ENCODE measurements at regions not wholly inside any gene's neighbourhood (a gene's known extent, or its start where the extent isn't known, plus 50 kb on each side); places are given as distances from the start of the nearest gene placed in this dataset.

DNA sequence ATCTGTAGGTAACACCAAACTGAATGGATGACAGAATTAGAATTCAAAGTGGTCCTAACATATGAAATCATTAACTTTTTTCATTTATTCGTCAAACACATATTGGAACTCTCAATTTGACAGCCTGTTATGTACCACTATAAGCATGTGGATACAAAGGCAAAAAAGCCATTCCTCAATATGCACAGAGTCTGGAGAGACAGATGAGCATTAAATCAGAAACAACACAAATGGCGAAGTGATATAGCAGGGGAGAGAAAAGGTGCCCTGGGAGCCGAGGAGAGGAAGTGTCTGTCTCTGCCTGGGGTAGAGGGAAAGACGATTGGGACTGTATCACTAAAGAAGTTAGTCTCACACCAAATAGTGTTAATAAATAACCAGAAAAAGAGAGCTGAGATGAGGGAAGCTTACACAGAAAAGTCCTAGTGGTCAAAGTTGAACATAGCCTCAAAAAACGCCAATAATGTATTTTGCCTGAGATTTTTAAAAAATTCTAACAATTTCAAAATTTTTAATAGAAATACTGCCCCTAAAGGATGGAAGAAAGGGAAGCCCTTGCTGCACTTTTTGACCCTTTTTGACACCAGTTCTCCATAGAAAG, 417.5 kb downstream of the TUSC7 start:
- Histone ChIP-seq H3K27ac (ENCODE audit: low read depth, low read length) (no peak overlapping the region), H3K4me3 (ENCODE audit: insufficient read depth, low read depth, low read length) (no peak overlapping the region), H3K36me3 (ENCODE audit: insufficient read depth, low read length) (no peaks in the 10 kb centered on the region), H3K9ac (ENCODE audit: low read length) (no peak overlapping the region), H3K9me3 (ENCODE audit: insufficient read depth, low read depth, low read length) (no peaks in the 10 kb centered on the region), H3K27me3 (ENCODE audit: insufficient read depth, low read length) (no peaks in the 10 kb centered on the region), H4K20me1 (ENCODE audit: insufficient read depth, low read length) (no peaks in the 10 kb centered on the region), H3K4me2 (ENCODE audit: low read length) (no peak overlapping the region), H2AFZ (ENCODE audit: low read depth, low read length) (no peak overlapping the region), H3K79me2 (ENCODE audit: insufficient read depth, low read length) (no peaks in the 10 kb centered on the region), H3K4me1 (ENCODE audit: insufficient read depth, low read length) (no peaks in the 10 kb centered on the region)
- H3K36me3 Mint-ChIP-seq (ENCODE audit: low read depth, unreplicated experiment) = no peaks in the 10 kb centered on the region
- H3K4me1 Mint-ChIP-seq (ENCODE audit: low read depth, unreplicated experiment) = no peaks in the 10 kb centered on the region
- H3K4me3 Mint-ChIP-seq (ENCODE audit: unreplicated experiment) = no peak overlapping the region
- TF ChIP-seq, protein P1, sequence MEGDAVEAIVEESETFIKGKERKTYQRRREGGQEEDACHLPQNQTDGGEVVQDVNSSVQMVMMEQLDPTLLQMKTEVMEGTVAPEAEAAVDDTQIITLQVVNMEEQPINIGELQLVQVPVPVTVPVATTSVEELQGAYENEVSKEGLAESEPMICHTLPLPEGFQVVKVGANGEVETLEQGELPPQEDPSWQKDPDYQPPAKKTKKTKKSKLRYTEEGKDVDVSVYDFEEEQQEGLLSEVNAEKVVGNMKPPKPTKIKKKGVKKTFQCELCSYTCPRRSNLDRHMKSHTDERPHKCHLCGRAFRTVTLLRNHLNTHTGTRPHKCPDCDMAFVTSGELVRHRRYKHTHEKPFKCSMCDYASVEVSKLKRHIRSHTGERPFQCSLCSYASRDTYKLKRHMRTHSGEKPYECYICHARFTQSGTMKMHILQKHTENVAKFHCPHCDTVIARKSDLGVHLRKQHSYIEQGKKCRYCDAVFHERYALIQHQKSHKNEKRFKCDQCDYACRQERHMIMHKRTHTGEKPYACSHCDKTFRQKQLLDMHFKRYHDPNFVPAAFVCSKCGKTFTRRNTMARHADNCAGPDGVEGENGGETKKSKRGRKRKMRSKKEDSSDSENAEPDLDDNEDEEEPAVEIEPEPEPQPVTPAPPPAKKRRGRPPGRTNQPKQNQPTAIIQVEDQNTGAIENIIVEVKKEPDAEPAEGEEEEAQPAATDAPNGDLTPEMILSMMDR (IDR thresholded peaks at IDR 0.05; ENCODE audit: insufficient read depth, low read depth, low read length) = no peak
- TF ChIP-seq EZH2 (IDR thresholded peaks at IDR 0.05; ENCODE audit: insufficient read depth, low read length) = no peak
- H3K27me3 Mint-ChIP-seq (ENCODE audit: low read depth, unreplicated experiment) = no peaks in the 10 kb centered on the region
- no peaks in the 10 kb centered on the region for H3K9me3 Mint-ChIP-seq (ENCODE audit: unreplicated experiment)
- FAIRE-seq (no peak), DNase-seq (ENCODE audit: low read depth) (no peak)
- H3K27ac Mint-ChIP-seq (ENCODE audit: unreplicated experiment) = no peak overlapping the region

DNA sequence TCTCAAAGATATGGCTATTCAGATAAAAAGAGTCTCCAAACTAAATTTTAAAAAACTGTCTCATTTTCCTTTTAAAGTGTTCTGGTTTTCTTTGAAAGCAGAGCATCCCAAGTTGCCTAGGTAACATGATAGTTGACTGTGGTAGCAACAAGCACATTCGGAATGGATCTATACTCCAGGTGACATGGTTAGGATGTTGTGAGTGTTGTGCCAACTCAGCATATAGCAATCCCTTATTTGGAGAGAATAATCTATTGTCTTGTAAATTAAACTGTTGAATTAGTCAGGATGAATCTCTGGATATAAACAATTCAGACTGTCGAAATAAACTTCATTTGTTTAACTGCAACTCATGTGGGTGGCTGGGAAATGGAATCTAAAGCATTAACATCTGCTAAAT, 418.6 kb downstream of the TUSC7 start:
- Mint-ChIP-seq H3K9me3 (ENCODE audit: unreplicated experiment) (no peaks in the 10 kb centered on the region), H3K4me3 (ENCODE audit: unreplicated experiment) (no peak overlapping the region), H3K27ac (ENCODE audit: unreplicated experiment) (no peak overlapping the region), H3K4me1 (ENCODE audit: low read depth, unreplicated experiment) (no peaks in the 10 kb centered on the region), H3K36me3 (ENCODE audit: low read depth, unreplicated experiment) (no peaks in the 10 kb centered on the region), H3K27me3 (ENCODE audit: low read depth, unreplicated experiment) (no peaks in the 10 kb centered on the region)
- H3K27me3 ChIP-seq (ENCODE audit: insufficient read depth, low read length) = no peaks in the 10 kb centered on the region
- H4K20me1 ChIP-seq (ENCODE audit: insufficient read depth, low read length) = no peaks in the 10 kb centered on the region
- H3K4me3 ChIP-seq (ENCODE audit: insufficient read depth, low read depth, low read length) = no peak overlapping the region
- H3K27ac ChIP-seq (ENCODE audit: low read depth, low read length) = no peak overlapping the region
- no peak for TF ChIP-seq EZH2 (IDR thresholded peaks at IDR 0.05; ENCODE audit: insufficient read depth, low read length)
- TF ChIP-seq, protein P1 (IDR thresholded peaks at IDR 0.05; ENCODE audit: insufficient read depth, low read depth, low read length) = no peak
- no peak for DNase-seq (ENCODE audit: low read depth)
- no peak overlapping the region for H3K9ac ChIP-seq (ENCODE audit: low read length)
- no peak for FAIRE-seq
- no peaks in the 10 kb centered on the region for H3K79me2 ChIP-seq (ENCODE audit: insufficient read depth, low read length)
- H3K36me3 ChIP-seq (ENCODE audit: insufficient read depth, low read length) = no peaks in the 10 kb centered on the region
- no peak overlapping the region for H3K4me2 ChIP-seq (ENCODE audit: low read length)
- no peaks in the 10 kb centered on the region for H3K9me3 ChIP-seq (ENCODE audit: insufficient read depth, low read depth, low read length)
- H3K4me1 ChIP-seq (ENCODE audit: insufficient read depth, low read length) = no peaks in the 10 kb centered on the region
- no peak overlapping the region for H2AFZ ChIP-seq (ENCODE audit: low read depth, low read length)

DNA sequence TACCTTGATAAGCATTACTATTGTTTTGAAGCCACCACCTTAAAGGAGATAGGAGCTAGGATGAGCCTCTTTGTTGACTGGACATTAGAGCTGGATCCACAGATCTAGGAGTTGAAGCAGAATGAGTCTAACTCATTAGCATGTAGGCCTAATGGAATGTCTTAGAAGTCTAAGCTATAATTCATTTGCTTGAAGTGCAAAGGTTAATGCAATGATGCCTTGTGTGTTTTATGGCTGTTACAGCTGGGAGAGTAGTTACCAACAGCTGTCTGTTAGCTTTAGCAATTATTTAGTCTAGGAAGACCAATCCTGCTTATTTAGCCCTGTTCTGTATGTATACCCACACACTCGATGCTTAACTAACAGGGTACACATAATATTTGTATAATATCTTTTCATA, 419.3 kb downstream of the TUSC7 start:
- H3K4me1 Mint-ChIP-seq (ENCODE audit: low read depth, unreplicated experiment) = no peaks in the 10 kb centered on the region
- H3K4me3 ChIP-seq (ENCODE audit: insufficient read depth, low read depth, low read length) = no peak overlapping the region

More for the DNA sequence above, 419.3 kb downstream of the TUSC7 start:
- no peak overlapping the region for H2AFZ ChIP-seq (ENCODE audit: low read depth, low read length)
- H3K27ac ChIP-seq (ENCODE audit: low read depth, low read length) = no peak overlapping the region
- Mint-ChIP-seq H3K4me3 (ENCODE audit: unreplicated experiment) (no peak overlapping the region), H3K9me3 (ENCODE audit: unreplicated experiment) (no peaks in the 10 kb centered on the region), H3K36me3 (ENCODE audit: low read depth, unreplicated experiment) (no peaks in the 10 kb centered on the region), H3K27ac (ENCODE audit: unreplicated experiment) (no peak overlapping the region), H3K27me3 (ENCODE audit: low read depth, unreplicated experiment) (no peaks in the 10 kb centered on the region)
- H3K9ac ChIP-seq (ENCODE audit: low read length) = no peak overlapping the region
- no peaks in the 10 kb centered on the region for H3K9me3 ChIP-seq (ENCODE audit: insufficient read depth, low read depth, low read length)
- H4K20me1 ChIP-seq (ENCODE audit: insufficient read depth, low read length) = no peaks in the 10 kb centered on the region
- no peaks in the 10 kb centered on the region for H3K4me1 ChIP-seq (ENCODE audit: insufficient read depth, low read length)
- no peaks in the 10 kb centered on the region for H3K79me2 ChIP-seq (ENCODE audit: insufficient read depth, low read length)
- no peaks in the 10 kb centered on the region for H3K27me3 ChIP-seq (ENCODE audit: insufficient read depth, low read length)
- no peak overlapping the region for H3K4me2 ChIP-seq (ENCODE audit: low read length)
- FAIRE-seq (no peak), DNase-seq (ENCODE audit: low read depth) (no peak)
- H3K36me3 ChIP-seq (ENCODE audit: insufficient read depth, low read length) = no peaks in the 10 kb centered on the region
- TF ChIP-seq, protein P1 (IDR thresholded peaks at IDR 0.05; ENCODE audit: insufficient read depth, low read depth, low read length) = no peak
- TF ChIP-seq EZH2 (IDR thresholded peaks at IDR 0.05; ENCODE audit: insufficient read depth, low read length) = no peak

Data from astrocyte (in vitro differentiated cells and primary cell).